Astrocyte of the spinal cord (primary cell): ENCODE measurements at regions not wholly inside any gene's neighbourhood (a gene's known extent, or its start where the extent isn't known, plus 50 kb on each side); places are given as distances from the start of the nearest gene placed in this dataset.

Source experiments
- DNase-seq: peaks from one replicate; pipeline ENCODE4 v3.0.0; 2011; ENCODE audit warnings: low read depth, low spot score
- H3K4me3 ChIP-seq: 2 replicates; pipeline ENCODE4 v1.5.1; 2011; ENCODE audit warnings: low read depth, mild to moderate bottlenecking, low read length, moderate library complexity
- in situ Hi-C: cut with HindIII; loops from 2 replicates; pipeline ENCODE4 v1.10.0; 2017; ENCODE audit warnings: low sequenced_read_pairs
- TF ChIP-seq, protein P1 (sequence below): IDR thresholded peaks from 2 replicates; pipeline ENCODE4 v1.5.1; 2012; ENCODE audit warnings: low read depth, mild to moderate bottlenecking, low read length, inconsistent platforms

DNA sequence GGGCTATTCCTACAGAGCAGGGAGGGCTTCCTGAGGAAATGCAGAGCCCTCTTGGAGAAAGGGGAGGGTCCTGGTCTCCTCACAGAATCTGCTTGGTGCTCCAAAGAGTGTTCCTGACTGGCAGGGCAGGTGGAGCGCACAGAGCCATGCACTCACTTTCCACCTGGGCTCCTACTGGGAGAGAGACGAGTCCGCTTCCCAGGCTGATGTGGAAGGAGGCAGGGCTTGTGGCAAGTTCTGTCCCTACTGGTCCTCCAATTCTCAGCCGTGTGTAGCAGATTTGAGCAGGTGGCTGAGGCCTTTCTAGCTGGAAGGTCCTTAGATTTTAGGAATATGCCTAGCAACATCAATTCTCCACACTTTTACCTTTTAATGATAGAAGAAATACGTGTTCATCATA is 111.5 kb upstream of the MKI67 start:
- H3K4me3 ChIP-seq: no peak overlapping the region
- in situ Hi-C loops: no loop called here
- DNase-seq: no peak
- TF ChIP-seq, protein P1, sequence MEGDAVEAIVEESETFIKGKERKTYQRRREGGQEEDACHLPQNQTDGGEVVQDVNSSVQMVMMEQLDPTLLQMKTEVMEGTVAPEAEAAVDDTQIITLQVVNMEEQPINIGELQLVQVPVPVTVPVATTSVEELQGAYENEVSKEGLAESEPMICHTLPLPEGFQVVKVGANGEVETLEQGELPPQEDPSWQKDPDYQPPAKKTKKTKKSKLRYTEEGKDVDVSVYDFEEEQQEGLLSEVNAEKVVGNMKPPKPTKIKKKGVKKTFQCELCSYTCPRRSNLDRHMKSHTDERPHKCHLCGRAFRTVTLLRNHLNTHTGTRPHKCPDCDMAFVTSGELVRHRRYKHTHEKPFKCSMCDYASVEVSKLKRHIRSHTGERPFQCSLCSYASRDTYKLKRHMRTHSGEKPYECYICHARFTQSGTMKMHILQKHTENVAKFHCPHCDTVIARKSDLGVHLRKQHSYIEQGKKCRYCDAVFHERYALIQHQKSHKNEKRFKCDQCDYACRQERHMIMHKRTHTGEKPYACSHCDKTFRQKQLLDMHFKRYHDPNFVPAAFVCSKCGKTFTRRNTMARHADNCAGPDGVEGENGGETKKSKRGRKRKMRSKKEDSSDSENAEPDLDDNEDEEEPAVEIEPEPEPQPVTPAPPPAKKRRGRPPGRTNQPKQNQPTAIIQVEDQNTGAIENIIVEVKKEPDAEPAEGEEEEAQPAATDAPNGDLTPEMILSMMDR: no peak

DNA sequence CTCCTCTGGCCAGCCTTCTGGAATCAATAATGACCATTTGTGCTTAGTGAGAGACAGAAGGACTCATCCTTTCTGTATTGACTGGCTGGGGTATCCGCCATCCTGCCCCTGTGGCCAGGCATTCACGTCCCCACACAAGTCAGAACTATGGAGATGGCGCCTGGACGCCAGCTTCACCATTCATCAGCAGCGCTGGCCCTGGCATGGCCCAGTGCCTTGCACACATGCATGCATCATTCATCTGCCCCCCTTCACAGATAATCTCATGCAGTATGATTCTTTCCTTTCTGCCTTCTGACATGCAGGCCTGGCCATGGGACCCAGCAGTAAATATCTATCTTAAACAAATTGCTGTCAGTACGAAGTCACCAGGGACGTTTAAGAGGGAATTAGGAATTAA is 114.8 kb upstream of the MKI67 start:
- TF ChIP-seq, protein P1: no peak
- no peak overlapping the region for H3K4me3 ChIP-seq
- in situ Hi-C loops: no loop called here
- DNase-seq: no peak

DNA sequence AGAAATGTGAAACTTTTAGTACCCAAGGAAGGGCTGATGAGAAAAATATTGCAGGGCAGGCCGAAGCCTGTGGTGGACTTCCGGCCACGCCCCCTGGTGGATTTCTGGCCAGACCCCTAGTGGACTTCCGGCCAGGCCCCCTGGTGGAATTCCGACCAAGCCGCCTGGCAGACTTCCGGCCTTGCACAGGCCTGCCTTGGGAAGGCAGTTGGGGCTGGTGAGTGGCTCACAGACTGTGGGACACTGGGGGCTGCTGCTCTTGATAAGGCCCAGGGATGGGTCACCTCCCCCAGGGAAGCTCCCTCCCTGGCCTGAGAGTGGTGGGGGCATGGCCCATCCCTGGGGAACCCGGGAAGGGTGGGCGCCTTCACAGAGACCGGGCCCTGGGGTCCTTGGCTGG is 116.4 kb upstream of the MKI67 start:
- DNase-seq: no peak
- in situ Hi-C loops: no loop called here
- TF ChIP-seq, protein P1: no peak
- H3K4me3 ChIP-seq: no peak overlapping the region

DNA sequence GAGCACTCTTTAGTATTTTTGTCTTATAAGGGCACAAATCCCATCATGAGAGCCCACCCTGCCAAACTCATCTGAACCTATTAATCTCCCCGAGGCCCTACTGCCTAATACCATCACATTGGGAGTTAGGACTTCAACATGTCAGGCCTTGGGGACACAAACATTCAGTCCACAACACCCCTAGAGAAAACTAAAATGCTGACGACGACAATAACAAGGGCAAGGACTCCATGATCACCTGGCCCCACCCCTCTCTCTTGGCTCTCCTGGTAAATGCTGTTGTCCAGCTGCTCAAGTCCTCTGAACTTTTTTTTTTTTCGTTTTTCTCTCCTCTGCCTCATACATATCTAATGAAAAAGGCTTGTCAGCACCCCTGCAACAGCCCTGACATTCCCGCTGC is 118.8 kb upstream of the MKI67 start:
- TF ChIP-seq, protein P1: no peak
- DNase-seq: no peak
- no peak overlapping the region for H3K4me3 ChIP-seq
- in situ Hi-C loops: no loop called here

DNA sequence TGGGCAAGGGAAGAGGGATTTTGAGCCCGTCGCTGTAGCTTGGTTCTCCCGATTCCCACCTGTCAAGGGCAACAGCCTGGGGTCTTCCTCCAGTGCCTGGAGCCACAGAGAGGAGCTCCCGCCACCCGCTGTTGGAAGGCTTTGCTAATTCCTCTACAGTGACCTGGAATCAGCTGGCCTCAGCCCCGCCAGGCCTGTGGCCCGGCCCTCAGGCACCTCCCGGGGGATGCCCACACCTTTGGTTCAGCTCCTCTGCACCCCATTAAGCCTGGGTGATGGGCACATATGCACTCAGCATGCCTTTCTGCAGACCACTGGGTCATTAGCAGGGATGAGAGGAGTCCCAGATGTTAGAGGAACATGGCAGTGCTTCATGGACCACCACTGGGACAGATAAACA is 121.4 kb upstream of the MKI67 start:
- TF ChIP-seq, protein P1: no peak
- in situ Hi-C loops: no loop called here
- no peak overlapping the region for H3K4me3 ChIP-seq
- DNase-seq: no peak

DNA sequence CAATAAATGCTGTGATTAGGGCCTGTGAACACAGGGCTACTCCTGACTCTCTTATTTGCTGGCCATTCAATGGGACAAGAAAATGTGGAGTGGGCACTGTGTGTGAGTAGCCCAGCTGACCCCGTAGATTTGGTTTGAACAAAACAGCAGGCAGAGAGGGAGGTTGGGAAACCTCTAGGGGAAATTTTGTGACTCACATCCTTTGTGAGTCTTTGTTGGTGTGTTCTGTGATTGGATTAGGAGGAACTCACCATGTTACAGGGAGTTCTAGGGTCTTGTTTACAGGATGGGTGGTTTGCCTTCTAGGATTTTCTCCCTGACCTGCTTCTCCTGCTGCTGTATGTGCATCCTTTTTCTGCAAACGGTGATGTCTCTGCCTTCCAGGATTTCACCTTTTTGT is 128.3 kb upstream of the MKI67 start:
- DNase-seq: no peak
- no peak overlapping the region for H3K4me3 ChIP-seq
- TF ChIP-seq, protein P1: no peak
- in situ Hi-C loops: no loop called here

DNA sequence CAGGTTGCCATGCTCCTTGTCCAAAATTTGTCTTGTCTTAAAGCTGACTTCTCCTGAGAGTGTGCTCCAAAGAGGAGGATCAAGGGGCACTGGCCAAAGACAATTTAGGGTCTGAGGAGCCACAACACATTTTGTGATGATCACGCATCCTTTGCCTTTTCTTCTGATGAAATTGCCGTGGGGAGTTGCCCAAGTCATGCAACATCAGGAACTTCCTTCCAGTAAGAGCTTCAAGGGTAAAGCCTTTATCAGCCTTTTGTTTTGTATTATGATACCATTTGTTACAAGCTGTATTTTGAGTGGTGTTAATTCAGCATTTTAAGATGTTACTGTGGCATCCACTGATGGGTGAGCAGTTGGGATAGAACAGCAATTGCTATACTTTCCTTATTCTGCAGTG is 131.2 kb upstream of the MKI67 start:
- DNase-seq: no peak
- in situ Hi-C loops: no loop called here
- TF ChIP-seq, protein P1: no peak
- no peak overlapping the region for H3K4me3 ChIP-seq
